GM08714 (cell line): ENCODE measurements at regions not wholly inside any gene's neighbourhood (a gene's known extent, or its start where the extent isn't known, plus 50 kb on each side); places are given as distances from the start of the nearest gene placed in this dataset.
"Not testable (repeated sequence)": the region's sequence is repeated elsewhere in the genome, so short reads cannot be mapped to it uniquely, and the experiment has no call there.

Source experiments
- H3K4me3 ChIP-seq: fragments of 200-500 bp; sonication (Bioruptor generic); 2 replicates; pipeline ENCODE4 v1.5.1; 2014; ENCODE audit warnings: mild to moderate bottlenecking, low read length, inconsistent platforms
- ZNF274 ChIP-seq: IDR thresholded peaks from 2 replicates; pipeline ENCODE4 v1.6.1; 2012; ENCODE audit warnings: mild to moderate bottlenecking, low read depth, low read length

GRCh38 chr14:43085819-43086218 is 1421.3 kb downstream of the FSCB start:
- no peak for TF ChIP-seq ZNF274
- no peak overlapping the region for H3K4me3 ChIP-seq

- H3K4me3 ChIP-seq = not testable (repeated sequence)
Observed at GRCh38 chr14:43067372-43067771, 1439.7 kb downstream of the FSCB start.

- TF ChIP-seq ZNF274 = no peak
- no peak overlapping the region for H3K4me3 ChIP-seq
Observed at GRCh38 chr14:43056106-43056505, 1449.4 kb downstream of the LRFN5 start.

DNA sequence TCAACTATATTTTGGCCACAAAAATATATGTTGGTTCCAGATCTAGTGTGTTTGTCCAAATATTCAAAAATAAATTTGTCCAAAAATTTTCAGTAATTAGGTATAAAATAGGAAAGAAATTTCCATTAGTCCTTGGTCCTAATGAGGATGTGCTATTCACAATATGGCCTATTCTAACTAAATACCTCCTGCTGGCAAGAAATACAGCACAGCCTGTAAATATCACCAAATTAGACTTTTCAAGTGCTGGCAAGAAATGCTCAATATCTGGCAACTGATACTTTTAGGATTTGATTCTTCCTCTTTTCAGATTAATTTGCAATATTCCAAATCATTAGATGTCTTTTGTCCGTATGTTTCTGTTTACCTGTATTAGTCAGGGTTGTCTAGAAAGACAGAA is 1446.2 kb downstream of the LRFN5 start:
- H3K4me3 ChIP-seq = no peak overlapping the region
- no peak for TF ChIP-seq ZNF274

GRCh38 chr14:43043850-43044249 is 1437.2 kb downstream of the LRFN5 start:
- TF ChIP-seq ZNF274 = no peak
- H3K4me3 ChIP-seq = no peak overlapping the region

GRCh38 chr14:43042408-43042807 is 1435.7 kb downstream of the LRFN5 start:
- H3K4me3 ChIP-seq = no peak overlapping the region
- TF ChIP-seq ZNF274 = no peak

DNA sequence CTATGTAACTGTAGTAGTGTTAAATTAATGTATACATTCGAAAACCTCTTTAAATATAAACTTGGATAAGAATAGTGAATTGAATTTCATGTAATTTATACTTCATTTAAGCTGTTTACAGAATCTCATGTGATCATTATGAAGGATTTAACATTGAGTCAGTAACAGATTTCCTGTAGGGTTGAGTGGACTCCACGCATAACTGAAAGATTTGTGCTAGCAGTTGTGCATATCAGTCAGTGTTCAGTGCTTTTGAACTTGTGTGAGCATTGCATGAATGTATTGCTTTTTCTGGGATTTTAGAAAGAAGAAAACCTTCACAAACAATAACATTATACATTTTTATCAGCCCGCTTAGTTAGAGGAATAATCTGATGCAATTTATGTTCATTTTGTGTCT is 1435.3 kb downstream of the LRFN5 start:
- no peak overlapping the region for H3K4me3 ChIP-seq
- no peak for TF ChIP-seq ZNF274

- no peak for TF ChIP-seq ZNF274
- H3K4me3 ChIP-seq = no peak overlapping the region
Observed at GRCh38 chr14:43041207-43041606, 1434.5 kb downstream of the LRFN5 start.

DNA sequence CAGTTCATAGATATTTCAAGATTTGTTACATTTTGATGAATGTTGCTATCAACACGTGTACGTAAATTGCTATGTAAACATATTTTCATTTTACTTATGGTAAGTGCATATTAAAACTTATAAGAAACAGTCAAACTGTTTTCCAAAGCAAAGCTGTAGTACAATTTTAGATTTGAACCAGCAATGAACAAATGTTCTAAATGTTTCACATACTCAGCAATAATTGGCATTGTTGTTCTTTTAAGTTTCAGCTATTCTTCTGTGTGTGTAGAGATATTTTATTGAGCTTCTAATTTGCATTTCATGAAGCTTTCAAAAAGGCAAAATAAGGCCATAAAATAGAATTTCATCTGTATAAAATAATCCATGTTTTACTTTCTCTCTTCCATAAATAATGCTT is 1433.2 kb downstream of the LRFN5 start:
- no peak for TF ChIP-seq ZNF274
- no peak overlapping the region for H3K4me3 ChIP-seq

DNA sequence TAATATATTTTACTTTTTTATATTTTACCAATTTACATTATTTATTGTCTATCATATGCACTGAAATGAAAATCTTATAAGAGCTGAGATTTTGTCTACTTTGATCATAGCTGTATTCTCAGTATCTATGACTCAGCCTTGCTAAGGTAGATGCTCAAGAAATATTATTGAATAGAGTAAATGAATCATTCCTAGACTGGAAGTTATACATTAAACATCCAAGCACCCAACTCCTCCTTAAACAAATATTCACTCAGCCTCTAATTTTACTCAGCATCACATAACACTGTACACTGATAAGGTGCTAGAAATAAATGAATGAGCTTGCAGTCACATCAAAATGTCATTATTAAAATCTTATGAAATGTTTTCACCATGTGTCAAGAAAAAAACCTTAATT is 1424.9 kb downstream of the LRFN5 start:
- no peak for TF ChIP-seq ZNF274

GRCh38 chr14:43022094-43022800 is 1415.6 kb downstream of the LRFN5 start:
- no peak overlapping the region for H3K4me3 ChIP-seq
- TF ChIP-seq ZNF274 = no peak

More for the DNA sequence above, 1424.9 kb downstream of the LRFN5 start:
- no peak overlapping the region for H3K4me3 ChIP-seq

DNA sequence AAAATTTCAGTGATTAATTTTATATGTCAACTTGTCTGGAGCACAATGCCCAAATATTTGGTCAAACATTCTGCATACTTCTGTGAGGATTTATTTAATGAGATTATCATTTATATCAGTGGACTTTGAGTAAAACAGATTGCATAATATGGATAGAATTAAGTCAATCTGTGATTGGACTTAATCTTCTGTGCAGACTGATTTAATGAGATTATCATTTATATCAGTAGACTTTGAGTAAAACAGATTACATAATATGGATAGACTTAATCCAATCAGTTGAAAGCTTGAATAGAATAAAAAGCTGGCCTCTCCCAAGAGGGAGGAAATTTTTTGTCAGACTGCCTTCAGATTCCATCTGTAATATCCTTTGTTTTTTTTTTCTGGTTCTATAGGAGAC is 1413.2 kb downstream of the LRFN5 start:
- H3K4me3 ChIP-seq = no peak overlapping the region
- TF ChIP-seq ZNF274 = no peak

GRCh38 chr14:43014338-43014737 is 1407.7 kb downstream of the LRFN5 start:
- no peak for TF ChIP-seq ZNF274
- H3K4me3 ChIP-seq = no peak overlapping the region

DNA sequence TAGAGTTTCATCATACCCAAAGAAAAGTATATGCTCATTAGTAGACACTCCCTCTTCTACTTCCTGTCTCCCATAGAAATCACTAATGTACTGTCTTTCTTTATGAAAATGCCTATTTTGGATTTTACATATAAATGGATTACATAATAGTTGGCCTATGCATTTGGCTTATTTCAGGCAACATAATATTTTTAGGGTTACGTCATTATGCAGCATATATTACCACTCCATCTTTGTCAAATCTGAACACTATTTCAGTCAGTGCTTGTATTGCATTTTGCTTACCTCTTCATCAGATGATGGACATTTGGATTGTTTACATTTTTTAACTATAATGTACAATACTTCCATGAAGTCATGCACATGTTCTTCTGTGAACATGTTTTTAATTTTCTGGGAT is 1406.1 kb downstream of the LRFN5 start:
- no peak for TF ChIP-seq ZNF274
- no peak overlapping the region for H3K4me3 ChIP-seq

DNA sequence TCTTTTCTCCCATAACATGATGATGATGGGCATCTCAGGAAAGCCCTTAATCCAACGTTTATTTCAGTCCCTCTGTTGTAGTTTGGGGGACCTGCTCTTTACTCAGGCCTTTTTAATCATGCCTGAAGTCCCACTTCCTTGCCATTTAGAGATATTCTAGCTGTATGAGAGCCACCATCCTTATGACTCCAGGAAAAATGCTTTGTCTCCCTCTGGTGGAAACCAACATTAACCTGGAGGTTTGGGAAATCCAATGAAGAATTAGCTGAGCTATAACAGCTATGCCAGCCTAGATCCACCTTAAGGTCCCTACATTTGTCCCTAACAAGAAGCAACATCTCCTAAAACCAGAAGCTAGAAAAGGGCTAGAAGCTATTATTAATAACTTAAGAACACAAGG is 1399.1 kb downstream of the LRFN5 start:
- H3K4me3 ChIP-seq = no peak overlapping the region

GRCh38 chr14:43003845-43004244 is 1397.2 kb downstream of the LRFN5 start:
- TF ChIP-seq ZNF274 = no peak

More for the DNA sequence above, 1399.1 kb downstream of the LRFN5 start:
- no peak for TF ChIP-seq ZNF274

GRCh38 chr14:43001731-43002130 is 1395.1 kb downstream of the LRFN5 start:
- H3K4me3 ChIP-seq = no peak overlapping the region
- TF ChIP-seq ZNF274 = no peak

More at GRCh38 chr14:43003845-43004244, 1397.2 kb downstream of the LRFN5 start:
- H3K4me3 ChIP-seq = no peak overlapping the region
